ENCODE measurements at regions not wholly inside any gene's neighbourhood (a gene's known extent, or its start where the extent isn't known, plus 50 kb on each side); places are given as distances from the start of the nearest gene placed in this dataset.

DNA sequence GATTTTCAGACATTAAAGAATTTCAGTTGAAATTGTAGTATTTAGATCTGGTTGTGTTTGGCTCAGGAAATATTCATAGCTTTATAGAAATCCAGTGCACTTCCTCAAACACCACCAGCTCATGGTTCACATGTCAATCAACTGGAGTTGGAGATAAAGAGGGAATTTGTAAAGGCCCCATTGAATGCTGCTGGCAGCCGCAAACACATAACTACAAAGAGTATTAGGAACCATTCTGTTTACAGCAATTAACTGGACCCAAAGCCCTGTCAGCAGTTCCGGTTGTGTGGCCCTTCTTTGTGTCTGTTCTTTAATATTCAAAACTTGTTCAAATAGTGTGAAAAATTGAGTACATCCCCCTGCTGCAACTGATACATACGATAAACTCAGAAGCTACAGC is 107.4 kb upstream of the LRRTM4 start:
- TF ChIP-seq CTCF (conservative IDR thresholded peaks at IDR 0.05) (no peak), ZFX (IDR thresholded peaks at IDR 0.05) (no peak)
- no peak overlapping the region for H3K27ac ChIP-seq

GRCh38 chr2:77631007-77631406 is 108.8 kb upstream of the LRRTM4 start:
- no peak overlapping the region for H3K27ac ChIP-seq
- TF ChIP-seq ZFX (IDR thresholded peaks at IDR 0.05) (no peak), CTCF (conservative IDR thresholded peaks at IDR 0.05) (no peak)

DNA sequence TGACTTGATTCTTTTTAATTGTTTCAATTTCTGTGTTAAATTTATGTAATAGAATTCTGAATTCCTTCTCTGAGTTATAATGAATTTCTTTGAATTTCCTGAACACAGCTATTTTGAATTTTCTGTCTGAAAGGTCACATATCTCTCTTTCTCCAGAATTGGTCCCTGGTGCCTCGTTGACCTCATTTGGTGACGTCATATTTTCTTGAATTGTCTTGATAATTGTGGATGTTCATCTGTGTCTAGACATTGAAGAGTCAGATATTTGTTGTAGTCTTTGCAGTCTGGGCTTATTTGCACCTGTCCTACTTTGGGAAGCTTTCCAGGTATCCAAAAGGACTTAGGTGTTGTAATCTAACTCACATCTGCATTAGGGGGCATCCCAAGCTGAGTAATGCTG is 111.4 kb upstream of the LRRTM4 start:
- TF ChIP-seq CTCF (conservative IDR thresholded peaks at IDR 0.05) (no peak), ZFX (IDR thresholded peaks at IDR 0.05) (no peak)

GRCh38 chr2:77640924-77641323 is 118.7 kb upstream of the LRRTM4 start:
- no peak overlapping the region for H3K27ac ChIP-seq
- no peak for TF ChIP-seq ZFX (IDR thresholded peaks at IDR 0.05)
- TF ChIP-seq CTCF (conservative IDR thresholded peaks at IDR 0.05) = no peak

More for the DNA sequence above, 111.4 kb upstream of the LRRTM4 start:
- H3K27ac ChIP-seq = no peak overlapping the region

GRCh38 chr2:77642339-77642738 is 120.2 kb upstream of the LRRTM4 start:
- no peak overlapping the region for H3K27ac ChIP-seq
- no peak for TF ChIP-seq CTCF (conservative IDR thresholded peaks at IDR 0.05)
- TF ChIP-seq ZFX (IDR thresholded peaks at IDR 0.05) = no peak

GRCh38 chr2:77649856-77650255 is 127.7 kb upstream of the LRRTM4 start:
- no peak overlapping the region for H3K27ac ChIP-seq
- TF ChIP-seq CTCF (conservative IDR thresholded peaks at IDR 0.05) (no peak), ZFX (IDR thresholded peaks at IDR 0.05) (no peak)

DNA sequence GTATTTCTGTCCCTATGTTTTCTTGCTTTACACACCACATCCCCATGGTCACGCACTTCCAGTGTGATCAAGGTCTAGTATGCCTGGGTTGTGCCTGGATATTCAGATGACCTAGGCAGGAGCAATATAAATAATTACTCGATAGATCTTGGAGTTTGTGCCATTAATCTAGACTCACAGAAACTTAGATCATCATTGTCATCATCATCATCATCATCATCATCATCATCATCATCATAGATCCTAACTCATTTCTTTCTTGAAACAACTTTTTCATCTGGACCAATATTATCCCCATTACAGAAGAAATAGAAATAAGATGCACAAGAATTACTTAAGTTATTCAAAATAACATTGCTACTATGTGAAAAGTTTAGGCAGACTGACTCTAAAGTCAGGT is 130.3 kb upstream of the LRRTM4 start:
- H3K27ac ChIP-seq = no peak overlapping the region
- TF ChIP-seq CTCF (conservative IDR thresholded peaks at IDR 0.05) (no peak), ZFX (IDR thresholded peaks at IDR 0.05) (no peak)
